Neuronal stem cell (in vitro differentiated cells): ENCODE measurements at regions not wholly inside any gene's neighbourhood (a gene's known extent, or its start where the extent isn't known, plus 50 kb on each side); places are given as distances from the start of the nearest gene placed in this dataset.
A peak's percentile ranks its signal among the peaks of the same experiment; 100 is the strongest.
"Not testable (repeated sequence)": the region's sequence is repeated elsewhere in the genome, so short reads cannot be mapped to it uniquely, and the experiment has no call there.

ENCODE experiments used
- DNase-seq: peaks from one replicate; pipeline ENCODE4 v3.0.0-alpha.2; 2013; ENCODE audit warnings: low spot score
- H2AFZ ChIP-seq: one replicate; pipeline ENCODE4 v1.6.1; 2013; ENCODE audit warnings: mild to moderate bottlenecking, low read length, inconsistent platforms
- H2AK5ac ChIP-seq: 2 replicates; pipeline ENCODE4 v1.6.1; 2013; ENCODE audit warnings: low read depth, mild to moderate bottlenecking, inconsistent platforms, low read length, moderate library complexity, mixed read lengths
- H2BK120ac ChIP-seq: 2 replicates; pipeline ENCODE4 v1.6.1; 2013; ENCODE audit warnings: low read depth, mild to moderate bottlenecking, inconsistent platforms, low read length, moderate library complexity, mixed read lengths
- H2BK12ac ChIP-seq: one replicate; pipeline ENCODE4 v1.6.1; 2013; ENCODE audit warnings: low read length, inconsistent platforms
- H2BK15ac ChIP-seq: 2 replicates; pipeline ENCODE4 v1.6.1; 2013; ENCODE audit warnings: mild to moderate bottlenecking, low read length, inconsistent platforms, mixed read lengths
- H2BK5ac ChIP-seq: one replicate; pipeline ENCODE4 v1.6.1; 2013; ENCODE audit warnings: inconsistent platforms, mild to moderate bottlenecking, low read length, moderate library complexity
- H3K14ac ChIP-seq: one replicate; pipeline ENCODE4 v1.6.1; 2013; ENCODE audit warnings: low read length, inconsistent platforms
- H3K18ac ChIP-seq: 2 replicates; pipeline ENCODE4 v1.6.1; 2013; ENCODE audit warnings: low read length, inconsistent platforms
- H3K23ac ChIP-seq: 2 replicates; pipeline ENCODE4 v1.6.1; 2013; ENCODE audit warnings: low read depth, mild to moderate bottlenecking, mixed read lengths, low read length, inconsistent platforms; ENCODE audit not compliant: poor library complexity
- H3K27ac ChIP-seq: replicated peaks from 3 replicates; pipeline ENCODE4 v1.5.1; 2013; ENCODE audit warnings: low read length, inconsistent platforms
- H3K27me3 ChIP-seq, 3 experiments: 2 replicates each; pipeline ENCODE4 v1.6.1; 2013; ENCODE audit warnings: low read length in 3 of 3, mild to moderate bottlenecking in 2 of 3, inconsistent platforms in 1 of 3, low read depth in 1 of 3, mixed read lengths in 1 of 3, moderate library complexity in 1 of 3; ENCODE audit not compliant: control insufficient read depth in 3 of 3, insufficient read depth in 3 of 3
- H3K36me3 ChIP-seq, 2 donors: replicated peaks in 1 of 2; 2 replicates each; pipeline ENCODE4 v1.6.1; 2013; ENCODE audit warnings: low read length in 2 of 2; ENCODE audit not compliant: control insufficient read depth in 2 of 2, insufficient read depth in 2 of 2
- H3K4ac ChIP-seq: 2 replicates; pipeline ENCODE4 v1.6.1; 2013; ENCODE audit warnings: inconsistent platforms, mild to moderate bottlenecking, low read length, moderate library complexity
- H3K4me1 ChIP-seq, 2 donors: 1 replicate in 1 of 2; 2 replicates in 1 of 2; pipeline ENCODE4 v1.6.1; 2013; ENCODE audit warnings: low read length in 2 of 2, low read depth in 1 of 2; ENCODE audit not compliant: control insufficient read depth in 2 of 2, insufficient read depth in 1 of 2
- H3K4me2 ChIP-seq: one replicate; pipeline ENCODE4 v1.6.1; 2013; ENCODE audit warnings: mild to moderate bottlenecking, low read length, inconsistent platforms; ENCODE audit not compliant: insufficient read depth, poor library complexity, severe bottlenecking
- H3K4me3 ChIP-seq, 2 donors: 2 replicates each; pipeline ENCODE4 v1.5.1; 2013; ENCODE audit warnings: low read length in 2 of 2, mild to moderate bottlenecking in 2 of 2, inconsistent platforms in 1 of 2, moderate library complexity in 1 of 2
- H3K79me1 ChIP-seq: one replicate; pipeline ENCODE4 v1.6.1; 2013; ENCODE audit warnings: low read depth, mild to moderate bottlenecking, inconsistent platforms, low read length, moderate library complexity
- H3K9ac ChIP-seq: one replicate; pipeline ENCODE4 v1.6.1; 2013; ENCODE audit warnings: mild to moderate bottlenecking, low read depth, low read length, inconsistent platforms; ENCODE audit not compliant: poor library complexity
- H3K9me3 ChIP-seq, 2 donors: replicated peaks in 1 of 2; 2 replicates each; pipeline versions ENCODE3 to v1.6.1; 2013; ENCODE audit warnings: low read length in 2 of 2, mild to moderate bottlenecking in 2 of 2, inconsistent platforms in 1 of 2, low read depth in 1 of 2, mixed read lengths in 1 of 2, moderate library complexity in 1 of 2; ENCODE audit not compliant: control insufficient read depth in 2 of 2, insufficient read depth in 1 of 2
- H4K8ac ChIP-seq: one replicate; pipeline ENCODE4 v1.6.1; 2013; ENCODE audit warnings: low read depth, mild to moderate bottlenecking, inconsistent platforms, low read length, moderate library complexity
- H4K91ac ChIP-seq: one replicate; pipeline ENCODE4 v1.6.1; 2013; ENCODE audit warnings: low read length, low read depth, mild to moderate bottlenecking, inconsistent platforms; ENCODE audit not compliant: poor library complexity
- WGBS, 2 donors: extraction: QIAGEN DNeasy Blood & Tissue Kit; methylation state at CpG; one replicate each; pipeline ENCODE4 v1.1.7; 2013; ENCODE audit warnings: missing lambda C conversion rate in 2 of 2, mixed read lengths in 1 of 2; ENCODE audit not compliant: insufficient read length in 2 of 2, insufficient replicate concordance in 1 of 2; ENCODE audit errors: extremely low coverage in 2 of 2; 5-methylcytosine and 5-hydroxymethylcytosine counted together

DNA sequence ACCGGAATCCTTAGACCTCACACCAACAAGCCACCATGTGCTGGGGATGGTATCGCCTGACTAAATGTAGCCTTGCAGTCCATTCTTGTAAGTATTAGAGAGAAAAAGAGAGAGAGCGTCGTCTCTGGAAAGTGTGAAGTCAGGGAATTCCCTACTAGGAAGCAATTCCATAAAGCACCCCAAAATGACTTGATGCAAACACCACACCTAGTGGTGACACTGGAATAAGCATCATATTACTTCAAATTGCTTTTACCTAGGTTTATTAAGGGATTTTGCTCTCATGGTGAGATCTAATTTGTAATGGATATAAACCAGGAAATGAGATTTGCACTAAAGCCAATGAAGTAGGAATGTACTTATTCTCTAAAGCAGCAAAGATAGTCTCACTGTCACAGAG is 111.4 kb upstream of the METTL9 start:
- DNase-seq, H3K23ac ChIP-seq, H2BK5ac ChIP-seq, H3K27me3 ChIP-seq, H3K4me1 ChIP-seq, H3K9me3 ChIP-seq, H3K27ac ChIP-seq, H3K14ac ChIP-seq, H3K18ac ChIP-seq, H3K79me1 ChIP-seq, H2BK15ac ChIP-seq, H3K4ac ChIP-seq, H3K36me3 ChIP-seq, H3K4me2 ChIP-seq, H3K9ac ChIP-seq, H2AK5ac ChIP-seq, H4K8ac ChIP-seq, H3K4me3 ChIP-seq, H2BK12ac ChIP-seq, H4K91ac ChIP-seq, H2AFZ ChIP-seq, H2BK120ac ChIP-seq: not testable (repeated sequence)
- no CpG with 5 or more reads among the region's 4 CpGs for WGBS, 2 donors

DNA sequence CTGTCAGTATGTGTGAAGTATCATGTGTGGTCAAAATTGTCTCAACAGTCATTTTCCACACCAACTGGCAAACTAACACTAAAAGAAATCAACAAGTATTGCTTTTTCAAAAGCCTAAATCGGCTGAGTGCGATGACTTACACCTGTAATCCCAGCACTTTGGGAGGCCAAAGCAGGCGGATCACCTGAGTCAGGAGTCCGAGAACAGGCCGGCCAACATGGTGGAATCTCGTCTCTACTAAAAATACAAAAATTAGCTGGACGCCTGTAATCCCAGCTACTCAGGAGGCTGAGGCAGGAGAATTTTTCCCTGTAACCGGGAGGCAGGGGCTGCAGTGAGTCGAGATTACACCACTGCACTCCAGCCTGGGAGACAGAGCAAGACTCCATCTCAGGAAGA is 100.3 kb upstream of the METTL9 start:
- not testable (repeated sequence) for H2BK120ac ChIP-seq, H3K9ac ChIP-seq, H3K36me3 ChIP-seq, H2BK15ac ChIP-seq, H3K18ac ChIP-seq, H3K4ac ChIP-seq, H4K8ac ChIP-seq, H3K4me2 ChIP-seq, H3K9me3 ChIP-seq, H3K79me1 ChIP-seq, H3K4me3 ChIP-seq, H2BK5ac ChIP-seq, H2AFZ ChIP-seq, H3K4me1 ChIP-seq, H3K23ac ChIP-seq, H4K91ac ChIP-seq, DNase-seq, H2BK12ac ChIP-seq, H2AK5ac ChIP-seq, H3K27me3 ChIP-seq, H3K14ac ChIP-seq, H3K27ac ChIP-seq
- WGBS, 2 donors, result no CpG with 5 or more reads among the region's 9 CpGs

DNA sequence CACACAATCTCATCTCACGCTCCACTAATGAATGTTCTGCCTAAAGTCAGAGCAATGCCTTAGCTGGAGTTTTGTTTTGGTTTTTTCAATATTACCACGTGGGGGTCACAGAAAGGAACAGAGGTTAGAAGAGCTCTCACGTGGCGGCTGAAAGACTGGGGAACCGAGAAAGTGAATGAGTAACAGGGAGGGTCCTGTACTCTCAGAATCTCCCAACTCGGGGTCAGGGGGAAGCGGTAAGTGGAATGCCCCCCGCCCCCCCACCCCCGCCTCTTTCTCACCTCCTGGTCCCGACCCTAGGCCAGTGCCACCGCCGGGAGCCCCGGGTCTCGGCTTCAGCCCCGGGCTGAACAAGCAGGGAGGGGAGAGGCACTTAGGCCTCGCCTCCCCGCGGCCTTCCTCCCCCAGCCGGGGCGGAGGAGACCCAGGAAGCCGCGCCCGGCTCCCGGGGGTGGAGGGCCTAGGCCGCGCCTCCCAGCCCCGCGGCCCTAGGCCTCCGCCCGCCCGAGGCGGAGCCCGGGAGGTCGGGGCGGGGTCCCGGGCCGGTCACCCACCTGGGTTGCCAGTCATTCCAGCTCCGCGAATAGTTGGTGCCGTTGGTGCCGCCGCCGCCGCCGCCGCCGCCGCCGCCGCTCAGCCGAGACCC is 98.0 kb upstream of the METTL9 start:
- H2BK15ac ChIP-seq, H3K9ac ChIP-seq, H2BK12ac ChIP-seq, H3K18ac ChIP-seq, H3K4me1 ChIP-seq, H3K4ac ChIP-seq, H3K79me1 ChIP-seq, H3K9me3 ChIP-seq, H2BK120ac ChIP-seq, H2AK5ac ChIP-seq, H4K8ac ChIP-seq, H4K91ac ChIP-seq, H3K14ac ChIP-seq, H3K27me3 ChIP-seq: not testable (repeated sequence)
- Histone ChIP-seq H3K27ac (peak overlapping the region; percentile 95), H3K23ac (peak overlapping the region; percentile 99), H3K4me2 (peak overlapping the region; percentile 62), H2AFZ (peak overlapping the region; percentile 95), H3K36me3 (peaks cover 2 to 11% of the 10 kb centered on the region in 2 donors), H3K4me3 (peak overlapping the region; percentile 74 to 94), H2BK5ac (peak overlapping the region; percentile 94)
- no CpG with 5 or more reads among the region's 51 CpGs for WGBS, 2 donors
- DNase-seq, result peak; percentile 54

DNA sequence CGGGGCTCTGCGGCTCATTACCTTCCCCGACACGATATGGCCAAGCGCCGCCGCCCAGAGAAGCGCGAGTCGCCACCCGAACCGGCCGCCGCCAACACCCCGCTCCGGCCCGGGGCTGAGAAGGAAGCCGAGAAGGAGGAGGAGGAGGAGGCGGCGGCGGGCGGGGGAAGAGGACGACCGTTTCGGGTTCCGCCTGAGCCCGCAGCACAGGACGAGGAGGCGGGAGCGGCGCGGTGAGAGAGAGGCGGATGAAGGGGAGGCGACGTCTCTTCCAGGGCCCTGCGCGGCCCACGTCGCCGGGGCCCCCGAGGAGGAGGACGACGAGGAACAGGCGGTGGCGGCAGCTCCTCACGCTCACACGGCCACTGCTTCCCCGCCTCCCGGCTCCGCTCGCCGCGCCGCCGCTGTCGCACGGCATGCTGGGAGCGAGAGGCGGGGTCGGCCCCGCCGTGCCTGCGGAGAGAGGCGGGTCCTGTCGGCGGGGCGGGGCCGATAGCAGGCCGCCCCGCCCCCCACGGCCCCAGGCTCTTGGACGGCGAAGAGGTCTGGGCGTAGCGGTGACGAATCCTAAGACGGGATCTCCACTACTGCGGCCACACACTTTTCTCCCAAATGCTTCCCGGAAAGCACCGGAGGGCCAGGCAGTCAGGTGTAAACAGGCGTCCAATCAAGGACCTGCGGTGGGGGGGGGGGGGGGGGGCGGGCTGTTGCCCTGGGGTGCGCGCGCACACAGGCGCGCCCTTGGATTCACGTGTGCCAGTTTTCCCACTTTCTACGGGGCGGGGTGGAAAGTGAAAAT is 97.3 kb upstream of the METTL9 start:
- peaks cover 2% of the 10 kb centered on the region for H3K79me1 ChIP-seq

More for the DNA sequence above, 97.3 kb upstream of the METTL9 start:
- Histone ChIP-seq H3K4me1 (no peaks in the 10 kb centered on the region), H3K9ac (peak overlapping the region; percentile 96), H3K18ac (peak overlapping the region; percentile 95), H2BK15ac (no peak overlapping the region), H2BK120ac (no peak overlapping the region), H3K14ac (peak overlapping the region; percentile 82), H2BK12ac (no peak overlapping the region), H3K27me3 (no peaks in the 10 kb centered on the region), H2AFZ (peak overlapping the region; percentile 95), H3K4me3 (peak overlapping the region; percentile 74 to 94), H3K4me2 (peak overlapping the region; percentile 62), H3K4ac (no peak overlapping the region), H3K23ac (peak overlapping the region; percentile 99), H2AK5ac (peak overlapping the region; percentile 88), H3K36me3 (peaks cover 2 to 13% of the 10 kb centered on the region in 2 donors), H2BK5ac (peak overlapping the region; percentile 94), H3K27ac (peak overlapping the region; percentile 95), H3K9me3 (no peaks in the 10 kb centered on the region), H4K91ac (no peak overlapping the region), H4K8ac (peak overlapping the region; percentile 3)
- DNase-seq, result peak; percentile 91
- WGBS, 2 donors, result no CpG with 5 or more reads among the region's 91 CpGs
